Spleen (tissue), 11 donors: ENCODE measurements at regions not wholly inside any gene's neighbourhood (a gene's known extent, or its start where the extent isn't known, plus 50 kb on each side); places are given as distances from the start of the nearest gene placed in this dataset.

ENCODE experiments used
- DNase-seq: peaks from one replicate; pipeline ENCODE4 v3.0.0-alpha.2; 2020
- H3K27ac ChIP-seq, 8 donors: fragments of 200-600 bp; sonication (generic) in 7 of 8; 1 replicate in 4 of 8; 2 replicates in 4 of 8; pipeline versions ENCODE4 v1.5.0 to v1.8.0; 2016 to 2021; ENCODE audit warnings: inconsistent platforms in 4 of 8, mild to moderate bottlenecking in 4 of 8, moderate library complexity in 1 of 8
- H3K27me3 ChIP-seq, 7 donors: fragments of 200-600 bp; sonication (generic) in 6 of 7; replicated peaks in 1 of 7; 1 replicate in 4 of 7; 2 replicates in 3 of 7; pipeline versions ENCODE4 v1.5.0 to v1.8.0; 2016 to 2021; ENCODE audit warnings: inconsistent platforms in 3 of 7, mild to moderate bottlenecking in 1 of 7
- H3K36me3 ChIP-seq, 6 donors: fragments of 200-600 bp; sonication (generic) in 5 of 6; 1 replicate in 4 of 6; 2 replicates in 2 of 6; pipeline versions ENCODE4 v1.5.0 to v1.8.0; 2016 to 2021; ENCODE audit warnings: inconsistent platforms in 2 of 6
- H3K4me1 ChIP-seq, 6 donors: fragments of 200-600 bp; sonication (generic) in 5 of 6; 1 replicate in 3 of 6; 2 replicates in 3 of 6; pipeline versions ENCODE4 v1.5.0 to v1.8.0; 2016 to 2021; ENCODE audit warnings: inconsistent platforms in 3 of 6
- H3K4me3 ChIP-seq, 8 donors: fragments of 200-600 bp; sonication (generic) in 7 of 8; 1 replicate in 4 of 8; 2 replicates in 4 of 8; pipeline versions ENCODE4 v1.5.0 to v1.8.0; 2016 to 2021; ENCODE audit warnings: inconsistent platforms in 4 of 8, mild to moderate bottlenecking in 4 of 8, moderate library complexity in 2 of 8
- H3K9me3 ChIP-seq, 8 donors: fragments of 200-600 bp; sonication (generic) in 7 of 8; 1 replicate in 4 of 8; 2 replicates in 4 of 8; pipeline versions ENCODE4 v1.5.0 to v1.8.0; 2016 to 2021; ENCODE audit warnings: inconsistent platforms in 4 of 8
- CTCF ChIP-seq, 11 experiments: fragments of 200-600 bp in 7 of 11; fragments of 450-650 bp in 4 of 11; sonication (generic) in 4 of 11; IDR thresholded peaks in 8 of 11; conservative IDR thresholded peaks in 3 of 11; 1 replicate in 7 of 11; 2 replicates in 4 of 11; pipeline versions ENCODE4 v1.4.0 to v1.8.0; 2016 to 2021; ENCODE audit warnings: antibody characterized with exemption in 11 of 11, inconsistent platforms in 4 of 11, mild to moderate bottlenecking in 1 of 11
- POLR2A ChIP-seq, 3 donors: fragments of 450-650 bp; IDR thresholded peaks; one replicate each; pipeline ENCODE4 v1.5.1; 2017; ENCODE audit warnings: antibody characterized with exemption in 3 of 3, mild to moderate bottlenecking in 1 of 3
- POLR2AphosphoS5 ChIP-seq, 3 donors: sonication (generic); formaldehyde crosslinking; IDR thresholded peaks; one replicate each; pipeline ENCODE4 v1.5.1; 2017; ENCODE audit warnings: antibody characterized with exemption in 3 of 3
- WGBS, 5 donors: extraction: QIAGEN DNeasy Blood & Tissue Kit in 3 of 5; methylation state at CpG; one replicate each; pipeline versions ENCODE4 v1.1.5 to v1.1.7; 2013 to 2018; 5-methylcytosine and 5-hydroxymethylcytosine counted together
- intact Hi-C: fragments of 100-400 bp; cut with DNase I; formaldehyde crosslinking; loops from one replicate; pipeline ENCODE4 v1.15.0; 2023; ENCODE audit warnings: low total_unique reads
- donor health status: healthy with polysubstance abuse.
- donor health status: DM: no; HTN: no; CAD: no; lungs with moderate emphysema.
- donor health status: DM: no; HTN: no; CAD: no.
- donor health status: Bipolar disorder and iron deficiency.
- donor health status: healthy.
- donor health status: DM: no; HTN: no; CAD: no.
- donor health status: DM: yes; HTN: yes; CAD: no.

- no peak for DNase-seq
- no peaks in the 10 kb centered on the region for H3K36me3 ChIP-seq
- TF ChIP-seq CTCF (IDR thresholded peaks at IDR 0.05 in 8 of 11, conservative IDR thresholded peaks at IDR 0.05 in 3 of 11) (no peak), POLR2A (IDR thresholded peaks at IDR 0.05) (no peak), POLR2AphosphoS5 (IDR thresholded peaks at IDR 0.05) (no peak)
- no peaks in the 10 kb centered on the region for H3K9me3 ChIP-seq
- H3K4me3 ChIP-seq: no peak overlapping the region
- intact Hi-C loops: no loop called here
- no peak overlapping the region for H3K27ac ChIP-seq
- H3K4me1 ChIP-seq: no peaks in the 10 kb centered on the region
- H3K27me3 ChIP-seq: no peaks in the 10 kb centered on the region
These were observed 517.8 kb upstream of the DSEL start for GRCh38 chr18:68034296-68034695.

GRCh38 chr18:68033466-68033865 is 516.9 kb upstream of the DSEL start:
- H3K4me3 ChIP-seq: no peak overlapping the region
- WGBS, 5 donors: 69 to 82% (median 72%) methylated on average over 5 of the region's 5 CpGs
- intact Hi-C loops: no loop called here
- H3K27me3 ChIP-seq: no peaks in the 10 kb centered on the region
- no peak for DNase-seq
- no peaks in the 10 kb centered on the region for H3K4me1 ChIP-seq
- TF ChIP-seq POLR2A (IDR thresholded peaks at IDR 0.05) (no peak), POLR2AphosphoS5 (IDR thresholded peaks at IDR 0.05) (no peak), CTCF (IDR thresholded peaks at IDR 0.05 in 8 of 11, conservative IDR thresholded peaks at IDR 0.05 in 3 of 11) (no peak)
- H3K9me3 ChIP-seq: no peaks in the 10 kb centered on the region
- no peak overlapping the region for H3K27ac ChIP-seq
- no peaks in the 10 kb centered on the region for H3K36me3 ChIP-seq

- Histone ChIP-seq H3K4me3 (no peak overlapping the region), H3K36me3 (no peaks in the 10 kb centered on the region), H3K27ac (no peak overlapping the region), H3K27me3 (no peaks in the 10 kb centered on the region), H3K4me1 (no peaks in the 10 kb centered on the region), H3K9me3 (no peaks in the 10 kb centered on the region)
- WGBS, 5 donors: 80 to 95% (median 86%) methylated on average over 4 of the region's 4 CpGs
- no peak for DNase-seq
- TF ChIP-seq POLR2A (IDR thresholded peaks at IDR 0.05) (no peak), CTCF (IDR thresholded peaks at IDR 0.05 in 8 of 11, conservative IDR thresholded peaks at IDR 0.05 in 3 of 11) (no peak)
- intact Hi-C loops: no loop called here
These were observed 508.2 kb upstream of the DSEL start for GRCh38 chr18:68024716-68025115.

GRCh38 chr18:68017385-68017784 is 500.9 kb upstream of the DSEL start:
- H3K4me3 ChIP-seq: no peak overlapping the region
- intact Hi-C loops: no loop called here
- WGBS, 5 donors: 86 to 93% (median 90%) methylated on average over 8 of the region's 8 CpGs
- no peaks in the 10 kb centered on the region for H3K9me3 ChIP-seq
- H3K4me1 ChIP-seq: no peaks in the 10 kb centered on the region
- TF ChIP-seq CTCF (IDR thresholded peaks at IDR 0.05 in 8 of 11, conservative IDR thresholded peaks at IDR 0.05 in 3 of 11): no peak
- TF ChIP-seq POLR2AphosphoS5 (IDR thresholded peaks at IDR 0.05): no peak
- no peak for TF ChIP-seq POLR2A (IDR thresholded peaks at IDR 0.05)
- no peak for DNase-seq
- no peak overlapping the region for H3K27ac ChIP-seq
- H3K27me3 ChIP-seq: no peaks in the 10 kb centered on the region
- no peaks in the 10 kb centered on the region for H3K36me3 ChIP-seq
